HG02973 (cell line): ENCODE measurements at regions not wholly inside any gene's neighbourhood (a gene's known extent, or its start where the extent isn't known, plus 50 kb on each side); places are given as distances from the start of the nearest gene placed in this dataset.
"Not testable (repeated sequence)": the region's sequence is repeated elsewhere in the genome, so short reads cannot be mapped to it uniquely, and the experiment has no call there.

Source experiments
- ATAC-seq: cut with Tn5 transposase; IDR thresholded peaks from one replicate; pipeline ENCODE4 v1.9.1; 2021; ENCODE audit warnings: moderate library complexity; ENCODE audit not compliant: unreplicated experiment

- not testable (repeated sequence) for ATAC-seq
These were observed 550.3 kb upstream of the ADAMTS5 start for GRCh38 chr21:27517177-27517576.

- ATAC-seq = no peak
These were observed 548.8 kb upstream of the ADAMTS5 start for GRCh38 chr21:27515676-27516075.

DNA sequence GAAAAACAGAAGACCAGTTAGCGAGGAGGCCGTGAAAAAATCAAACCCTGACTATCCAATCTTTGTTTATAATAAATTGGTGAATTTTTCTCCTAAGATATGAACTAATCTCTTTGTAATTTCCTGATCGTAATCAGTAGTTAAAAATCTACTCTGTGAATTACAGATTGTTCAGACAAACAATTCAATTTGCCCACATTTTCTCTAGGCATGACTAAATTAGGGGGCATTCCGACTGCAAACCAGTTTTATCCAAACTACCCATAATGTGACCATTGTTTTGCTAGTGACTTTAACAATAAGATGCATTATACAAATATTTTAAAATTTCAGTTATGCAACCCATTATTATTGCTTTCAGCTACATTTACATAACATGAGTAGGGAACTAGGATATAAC lies 546.9 kb upstream of the ADAMTS5 start:
- ATAC-seq = no peak

GRCh38 chr21:27513016-27513415 lies 546.1 kb upstream of the ADAMTS5 start:
- no peak for ATAC-seq

- ATAC-seq = no peak
These were observed 544.3 kb upstream of the ADAMTS5 start for GRCh38 chr21:27511233-27511632.

- no peak for ATAC-seq
These were observed 540.8 kb upstream of the ADAMTS5 start for GRCh38 chr21:27507695-27508094.

- ATAC-seq = no peak
These were observed 538.6 kb upstream of the ADAMTS5 start for GRCh38 chr21:27505516-27505915.

DNA sequence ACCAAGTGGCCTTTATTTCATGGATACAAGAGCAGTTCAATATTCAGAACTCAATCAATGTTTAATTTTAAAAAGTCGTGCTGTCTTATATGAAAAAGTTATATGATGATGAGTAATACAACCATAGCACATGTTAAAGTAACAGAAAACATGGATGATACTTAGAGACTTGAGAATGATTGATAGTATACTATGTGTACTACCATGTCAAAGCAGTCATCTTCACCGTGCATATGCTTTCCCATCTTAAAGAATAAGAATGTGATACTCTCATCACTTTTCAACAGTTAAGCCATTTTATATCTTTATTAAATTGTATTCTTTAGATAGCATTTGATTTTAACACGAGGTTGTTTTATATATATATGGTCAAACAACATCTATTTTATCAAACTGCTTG lies 535.9 kb upstream of the ADAMTS5 start:
- ATAC-seq = no peak

DNA sequence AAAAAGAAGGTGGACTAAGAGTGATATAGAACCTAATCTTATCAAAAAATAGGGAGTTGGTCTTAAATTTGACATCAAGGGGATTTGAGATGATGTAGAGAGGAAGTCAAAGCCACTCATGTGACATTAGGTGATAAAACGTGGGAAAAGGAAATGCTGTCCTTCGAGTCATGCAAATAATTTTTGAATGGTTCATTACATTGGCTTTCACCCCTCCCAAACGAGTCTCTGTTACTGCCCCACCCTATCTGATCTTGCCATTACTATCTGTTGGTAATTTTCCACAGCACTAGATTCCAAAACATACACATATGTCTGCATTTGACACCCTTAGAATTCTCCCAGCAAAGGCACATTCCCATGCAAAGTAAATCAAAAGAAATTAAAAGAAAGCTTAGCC lies 531.1 kb upstream of the ADAMTS5 start:
- no peak for ATAC-seq

DNA sequence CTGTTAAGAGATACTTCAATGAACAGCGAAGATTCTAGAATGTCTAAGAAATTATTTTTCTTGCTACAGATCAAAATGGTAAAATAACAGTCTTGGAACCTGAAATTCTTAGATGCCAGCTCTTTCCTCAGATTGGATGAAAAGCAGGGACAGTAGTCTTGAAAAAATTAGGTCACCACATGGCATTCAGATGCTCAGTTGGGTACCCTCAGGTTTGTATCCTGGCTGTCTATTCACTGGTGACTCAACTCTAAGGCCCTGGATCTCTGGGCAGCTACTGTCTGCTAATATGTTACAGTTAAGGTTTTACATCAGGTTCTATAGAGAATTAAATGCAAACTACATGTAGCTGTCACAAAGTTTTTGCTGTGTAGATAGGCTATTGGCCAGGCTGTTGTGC lies 528.9 kb upstream of the ADAMTS5 start:
- ATAC-seq = no peak

DNA sequence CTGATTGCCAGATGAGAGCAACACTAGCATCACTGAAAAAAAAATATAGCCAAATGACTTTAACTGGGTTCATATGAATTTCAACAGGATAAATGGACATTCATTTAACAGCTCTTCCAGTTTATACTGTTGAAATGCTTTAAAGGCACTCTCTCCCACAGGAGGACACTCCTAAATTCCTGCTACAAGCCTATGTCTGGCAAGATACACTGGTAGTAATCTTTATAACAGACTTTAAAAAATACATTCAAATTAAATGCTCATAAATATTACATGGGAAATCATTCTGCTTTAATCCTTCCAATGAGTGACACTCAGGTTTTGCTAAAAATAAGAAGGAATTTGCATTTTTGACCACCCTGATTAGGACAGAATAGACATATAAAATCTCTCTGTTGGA lies 526.7 kb upstream of the ADAMTS5 start:
- no peak for ATAC-seq

- ATAC-seq = no peak
These were observed 520.8 kb upstream of the ADAMTS5 start for GRCh38 chr21:27487676-27488075.

- ATAC-seq = no peak
These were observed 514.0 kb upstream of the ADAMTS5 start for GRCh38 chr21:27480841-27481261.

DNA sequence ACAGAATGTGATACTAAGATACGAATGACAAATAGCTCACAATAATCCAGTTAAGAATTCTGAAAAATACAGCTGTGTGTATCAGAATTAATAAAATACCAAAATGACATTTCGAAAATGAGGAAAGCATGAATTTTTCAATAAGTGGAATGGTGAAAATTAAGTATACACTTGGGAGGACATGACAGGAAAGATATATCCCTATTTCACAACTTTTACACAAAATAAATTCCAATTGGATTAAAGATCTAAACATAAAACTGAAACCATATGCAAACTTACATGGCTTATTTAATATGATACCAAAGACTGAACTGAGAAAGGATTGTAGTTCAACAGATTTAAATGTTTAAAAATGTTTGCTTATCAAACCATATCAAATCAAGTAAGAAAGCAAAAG lies 510.4 kb upstream of the ADAMTS5 start:
- ATAC-seq = no peak

DNA sequence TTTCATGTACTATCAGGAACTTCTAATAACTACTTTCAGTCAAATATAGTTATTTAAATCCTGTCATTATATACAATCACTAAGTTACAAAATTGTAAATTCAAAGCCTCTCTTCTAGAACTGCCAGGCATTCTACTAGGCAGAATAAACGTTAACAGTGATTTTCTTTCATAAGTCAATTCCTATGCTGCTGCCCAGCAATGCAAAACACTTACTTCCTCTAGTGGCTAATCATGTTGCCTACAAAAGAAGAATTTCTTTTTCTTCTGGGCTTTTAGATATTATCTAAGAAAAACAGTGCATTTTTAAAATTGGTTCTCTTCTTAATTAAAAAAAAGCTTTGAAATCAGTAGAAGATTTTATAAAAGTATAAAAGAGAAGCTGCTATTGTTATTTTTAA lies 509.8 kb upstream of the ADAMTS5 start:
- ATAC-seq = no peak

GRCh38 chr21:27475363-27475955 lies 508.6 kb upstream of the ADAMTS5 start:
- no peak for ATAC-seq

- ATAC-seq = no peak
These were observed 500.5 kb upstream of the ADAMTS5 start for GRCh38 chr21:27467366-27467765.

GRCh38 chr21:27466140-27466539 lies 499.3 kb upstream of the ADAMTS5 start:
- ATAC-seq = no peak

- no peak for ATAC-seq
These were observed 497.8 kb upstream of the ADAMTS5 start for GRCh38 chr21:27464648-27465047.

DNA sequence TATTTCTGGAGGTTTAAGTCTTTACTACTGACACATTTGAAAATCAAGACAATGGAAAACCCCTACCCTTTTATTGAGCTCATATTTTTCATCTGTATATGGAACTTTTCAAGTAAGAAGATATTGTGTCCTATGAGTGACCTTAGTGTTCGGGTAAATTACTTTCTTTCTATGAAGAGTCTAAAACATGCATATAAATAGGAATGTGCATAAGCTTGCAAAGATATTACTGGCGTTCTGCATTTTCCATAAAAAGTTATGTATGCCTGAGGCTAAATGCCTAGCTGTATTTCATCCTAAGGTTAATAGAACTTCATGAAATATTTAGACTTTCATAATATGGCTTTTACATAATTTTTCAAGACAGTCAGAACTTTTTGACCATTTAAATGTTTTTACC lies 495.8 kb upstream of the ADAMTS5 start:
- no peak for ATAC-seq

DNA sequence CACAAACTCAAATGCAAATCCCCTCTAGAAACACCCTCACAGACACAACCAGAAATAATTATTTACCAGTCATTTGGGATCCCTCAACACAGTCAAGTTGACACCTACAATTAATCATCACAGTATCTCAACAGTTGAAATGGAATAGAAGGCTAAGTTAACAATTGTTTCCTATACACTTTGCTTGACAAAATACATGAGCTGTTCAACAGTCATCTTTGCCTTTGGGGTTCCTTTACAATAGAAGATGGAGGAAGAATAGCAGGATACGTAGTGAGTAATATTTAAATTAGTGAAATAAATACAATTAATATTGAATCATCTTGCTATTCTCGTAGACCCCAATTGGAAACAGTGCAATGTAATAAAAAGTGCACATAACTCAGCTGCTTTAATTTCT lies 487.3 kb upstream of the ADAMTS5 start:
- no peak for ATAC-seq

DNA sequence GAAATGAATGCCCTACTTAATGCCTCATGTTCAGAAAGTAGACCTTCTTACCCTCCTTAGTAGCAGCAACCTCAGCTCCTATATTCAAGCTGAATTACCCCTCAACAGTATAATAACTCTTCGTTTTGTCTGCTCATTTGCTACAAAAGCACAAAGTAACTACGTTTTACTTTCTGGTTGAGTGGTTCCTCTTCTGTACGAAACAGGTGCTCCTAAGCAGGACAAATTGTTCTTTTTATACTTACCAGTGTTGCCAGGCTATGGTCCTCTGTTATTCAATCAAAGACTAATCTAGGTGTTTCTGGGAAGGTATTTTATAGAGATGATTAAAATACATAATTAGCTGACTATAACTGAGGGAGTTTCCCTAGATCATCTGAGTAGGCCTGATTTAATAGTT lies 484.2 kb upstream of the ADAMTS5 start:
- ATAC-seq = no peak

GRCh38 chr21:27450216-27450615 lies 483.3 kb upstream of the ADAMTS5 start:
- no peak for ATAC-seq

DNA sequence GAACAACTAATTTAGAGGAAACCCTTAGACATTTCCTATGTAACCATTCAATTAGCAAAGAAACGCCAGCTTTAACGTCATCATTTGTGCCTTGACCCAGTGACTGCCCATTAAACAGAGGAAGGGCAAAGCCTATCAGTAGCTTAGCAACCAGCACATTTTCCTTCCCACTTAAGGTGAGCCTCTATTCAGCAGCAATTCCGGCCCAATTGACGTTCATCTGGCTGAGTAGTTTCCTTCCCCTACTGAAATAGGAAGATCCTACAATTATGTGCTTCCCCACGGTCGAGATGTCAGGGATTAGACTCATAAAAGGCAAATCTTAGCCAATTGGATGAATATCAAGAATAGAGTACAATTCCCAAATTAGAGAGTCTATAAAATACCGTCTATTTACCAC lies 482.1 kb upstream of the ADAMTS5 start:
- ATAC-seq = no peak
